Right lobe of liver (tissue), 6 donors: ENCODE measurements at regions not wholly inside any gene's neighbourhood (a gene's known extent, or its start where the extent isn't known, plus 50 kb on each side); places are given as distances from the start of the nearest gene placed in this dataset.

Experiments used
- ATAC-seq, 4 donors: fragments of 200-7000 bp; cut with Tn5 transposase; one replicate each; pipeline ENCODE4 v1.9.1; 2020; ENCODE audit warnings: mild to moderate bottlenecking in 4 of 4, moderate library complexity in 4 of 4
- DNase-seq, 3 donors: peaks; one replicate each; pipeline ENCODE4 v3.0.0-alpha.2; 2020
- H3K27ac ChIP-seq, 3 donors: fragments of 200-600 bp; one replicate each; pipeline ENCODE4 v1.8.0; 2022
- H3K27me3 ChIP-seq, 2 donors: fragments of 200-600 bp; one replicate each; pipeline ENCODE4 v1.8.0; 2022
- H3K36me3 ChIP-seq, 4 donors: fragments of 200-600 bp; sonication (generic) in 1 of 4; one replicate each; pipeline versions ENCODE4 v1.5.1 to v1.8.0; 2017 to 2022; ENCODE audit warnings: control low read depth in 1 of 4
- H3K4me1 ChIP-seq, 4 donors: fragments of 200-600 bp; sonication (generic) in 1 of 4; one replicate each; pipeline versions ENCODE4 v1.5.1 to v1.8.0; 2017 to 2022; ENCODE audit warnings: control low read depth in 1 of 4
- H3K4me3 ChIP-seq, 3 donors: fragments of 200-600 bp; one replicate each; pipeline ENCODE4 v1.8.0; 2022
- H3K9me3 ChIP-seq, 4 donors: fragments of 200-600 bp; sonication (generic) in 1 of 4; one replicate each; pipeline versions ENCODE4 v1.5.1 to v1.8.0; 2017 to 2022; ENCODE audit warnings: control low read depth in 1 of 4
- CTCF ChIP-seq, 4 donors: fragments of 200-600 bp in 3 of 4; fragments of 450-650 bp in 1 of 4; IDR thresholded peaks; one replicate each; pipeline versions ENCODE4 v1.5.1 to v1.8.0; 2016 to 2022; ENCODE audit warnings: antibody characterized with exemption in 4 of 4, mild to moderate bottlenecking in 2 of 4
- POLR2A ChIP-seq: fragments of 450-650 bp; IDR thresholded peaks from one replicate; pipeline ENCODE4 v1.6.1; 2017; ENCODE audit warnings: antibody characterized with exemption, mild to moderate bottlenecking
- WGBS: methylation state at CpG from one replicate; pipeline ENCODE4 v1.1.6; 2018; ENCODE audit warnings: low coverage, low lambda C conversion rate; ENCODE audit not compliant: insufficient coverage; ENCODE audit errors: missing lambda C conversion rate; 5-methylcytosine and 5-hydroxymethylcytosine counted together
- intact Hi-C, 2 donors: fragments of 100-400 bp; cut with DNase I; formaldehyde crosslinking; loops; one replicate each; pipeline versions ENCODE4 v1.11.2 to v1.14.1; 2022
- donor health status: DM: no; HTN: yes; CAD: no.
- donor health status: DM: no; HTN: no; CAD: no.
- donor health status: DM: no; HTN: no; CAD: no.
- donor health status: DM: no; HTN: yes; CAD: no.
- donor health status: DM: no; HTN: yes; CAD: no.

- DNase-seq (peak in 1 of 3 donors; percentile 26), ATAC-seq (no peak)
Measured at GRCh38 chr11:71331631-71332030, 79.3 kb upstream of the SHANK2 start.

DNA sequence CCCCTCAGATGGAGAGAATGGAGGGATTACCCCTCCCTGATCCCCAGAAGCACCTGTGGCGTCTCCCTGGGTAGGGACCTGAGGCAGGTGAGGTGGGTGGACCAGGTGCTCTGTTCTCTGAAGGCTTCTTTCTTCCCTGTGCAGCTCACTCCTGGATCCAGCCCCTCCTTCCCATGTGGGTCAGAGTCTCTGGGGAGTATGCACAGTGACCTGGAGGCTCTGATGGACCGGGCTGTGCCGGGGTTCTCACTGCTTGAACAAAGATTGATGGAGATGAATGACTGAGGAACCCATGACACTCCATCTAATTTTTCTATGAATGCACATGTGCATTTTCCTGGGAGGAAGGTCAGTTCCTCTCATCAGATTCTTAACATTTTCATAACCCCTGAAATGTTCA lies 78.6 kb upstream of the SHANK2 start:
- ATAC-seq (no peak), DNase-seq (peak in 1 of 3 donors; percentile 5)
- Histone ChIP-seq H3K36me3 (no peaks in the 10 kb centered on the region), H3K4me1 (no peaks in the 10 kb centered on the region), H3K27ac (no peak overlapping the region), H3K4me3 (no peak overlapping the region), H3K27me3 (no peaks in the 10 kb centered on the region), H3K9me3 (no peaks in the 10 kb centered on the region)
- 80% methylated on average over 1 of the region's 3 CpGs for WGBS
- intact Hi-C loops = no loop called here
- TF ChIP-seq CTCF (IDR thresholded peaks at IDR 0.05) (no peak), POLR2A (no peak)

More at GRCh38 chr11:71331631-71332030, 79.3 kb upstream of the SHANK2 start:
- no peak overlapping the region for H3K27ac ChIP-seq
- H3K36me3 ChIP-seq = no peaks in the 10 kb centered on the region
- H3K27me3 ChIP-seq = no peaks in the 10 kb centered on the region
- TF ChIP-seq POLR2A (no peak), CTCF (IDR thresholded peaks at IDR 0.05) (no peak)
- intact Hi-C loops = no loop called here
- no CpG with 5 or more reads among the region's 3 CpGs for WGBS
- H3K9me3 ChIP-seq = no peaks in the 10 kb centered on the region
- H3K4me1 ChIP-seq = no peaks in the 10 kb centered on the region
- no peak overlapping the region for H3K4me3 ChIP-seq

GRCh38 chr11:71330349-71330748 lies 78.0 kb upstream of the SHANK2 start:
- Histone ChIP-seq H3K27me3 (no peaks in the 10 kb centered on the region), H3K9me3 (no peaks in the 10 kb centered on the region), H3K36me3 (no peaks in the 10 kb centered on the region), H3K4me3 (no peak overlapping the region), H3K4me1 (no peaks in the 10 kb centered on the region), H3K27ac (no peak overlapping the region)
- ATAC-seq = no peak
- WGBS = 83% methylated on average over 5 of the region's 10 CpGs
- intact Hi-C loops = no loop called here
- DNase-seq = peak in 1 of 3 donors; percentile 23
- TF ChIP-seq POLR2A (no peak), CTCF (IDR thresholded peaks at IDR 0.05) (no peak)

- TF ChIP-seq CTCF (IDR thresholded peaks at IDR 0.05) = no peak
- no peak for TF ChIP-seq POLR2A
- 74% methylated on average over 5 of the region's 5 CpGs for WGBS
- H3K4me3 ChIP-seq = no peak overlapping the region
- no peaks in the 10 kb centered on the region for H3K27me3 ChIP-seq
- ATAC-seq = no peak
- intact Hi-C loops = no loop called here
- no peaks in the 10 kb centered on the region for H3K36me3 ChIP-seq
- peak in 1 of 3 donors; percentile 12 for DNase-seq
- H3K27ac ChIP-seq = no peak overlapping the region
- no peaks in the 10 kb centered on the region for H3K4me1 ChIP-seq
- no peaks in the 10 kb centered on the region for H3K9me3 ChIP-seq
Measured at GRCh38 chr11:71329786-71330185, 77.4 kb upstream of the SHANK2 start.

DNA sequence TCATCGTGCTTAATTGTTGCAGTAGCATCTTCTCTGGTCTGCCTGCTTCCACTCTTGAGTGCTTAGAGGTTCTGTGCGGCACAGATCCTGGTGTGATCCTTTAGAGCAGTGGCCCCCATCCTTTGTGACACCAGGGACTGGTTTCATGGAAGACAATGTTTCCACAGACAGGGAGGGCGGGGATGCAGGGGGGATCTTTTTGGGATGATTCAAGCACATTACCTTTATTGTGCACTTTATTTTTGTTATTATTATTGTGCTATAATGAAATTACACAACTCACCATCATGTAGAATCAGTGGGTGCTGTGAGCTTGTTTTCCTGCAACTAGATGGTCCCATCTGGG lies 76.8 kb upstream of the SHANK2 start:
- DNase-seq (no peak), ATAC-seq (no peak)
- H3K4me1 ChIP-seq = no peaks in the 10 kb centered on the region
- no peaks in the 10 kb centered on the region for H3K27me3 ChIP-seq
- WGBS = 57% methylated on average over 2 of the region's 3 CpGs
- H3K36me3 ChIP-seq = no peaks in the 10 kb centered on the region
- no peak overlapping the region for H3K27ac ChIP-seq
- no peak for TF ChIP-seq POLR2A
- TF ChIP-seq CTCF (IDR thresholded peaks at IDR 0.05) = peak in 1 of 4 donors; percentile 31
- H3K9me3 ChIP-seq = no peaks in the 10 kb centered on the region
- H3K4me3 ChIP-seq = no peak overlapping the region
- intact Hi-C loops = no loop called here
